ENCODE measurements at regions not wholly inside any gene's neighbourhood (a gene's known extent, or its start where the extent isn't known, plus 50 kb on each side); places are given as distances from the start of the nearest gene placed in this dataset.
"Not testable (repeated sequence)": the region's sequence is repeated elsewhere in the genome, so short reads cannot be mapped to it uniquely, and the experiment has no call there.

- no peak overlapping the region for H3K18ac ChIP-seq (ENCODE audit: low read length)
- no peak overlapping the region for H2BK120ac ChIP-seq (ENCODE audit: low read depth, low read length)
- H2BK15ac ChIP-seq (replicated peaks; ENCODE audit: low read depth): peak overlapping the region; percentile 46
- H3K27ac ChIP-seq (ENCODE audit: low read depth, low read length): no peak overlapping the region
- H3K36me3 ChIP-seq (ENCODE audit: control insufficient read depth, insufficient read depth, low read length): no peaks in the 10 kb centered on the region
- no peak overlapping the region for H3K23ac ChIP-seq (ENCODE audit: low read length)
- H3K4me2 ChIP-seq (ENCODE audit: low read length): no peak overlapping the region
- H3K27me3 ChIP-seq (ENCODE audit: insufficient read depth, low read length, poor library complexity): no peaks in the 10 kb centered on the region
- no peak overlapping the region for H3K4ac ChIP-seq (ENCODE audit: low read depth, low read length)
- no peaks in the 10 kb centered on the region for H3K79me1 ChIP-seq (ENCODE audit: low read length)
- no CpG with 5 or more reads among the region's 5 CpGs for WGBS (ENCODE audit: extremely low coverage, insufficient coverage, low lambda C conversion rate)
- H2BK5ac ChIP-seq (ENCODE audit: low read length): peak overlapping the region; percentile 20
- no peak overlapping the region for H4K8ac ChIP-seq (ENCODE audit: low read depth, low read length)
- no peaks in the 10 kb centered on the region for H3K4me1 ChIP-seq (ENCODE audit: control insufficient read depth, low read depth, low read length)
- no peak overlapping the region for H3K9ac ChIP-seq (ENCODE audit: low read length)
- H3K4me3 ChIP-seq (ENCODE audit: low read length): no peak overlapping the region
- no peak overlapping the region for H4K5ac ChIP-seq (ENCODE audit: low read length)
- no peak overlapping the region for H2AK5ac ChIP-seq (ENCODE audit: low read length)
- H3K56ac ChIP-seq (ENCODE audit: low read length): no peak overlapping the region
- no peak for DNase-seq
- no peaks in the 10 kb centered on the region for H3K79me2 ChIP-seq (ENCODE audit: control insufficient read depth, insufficient read depth, low read length)
These were observed 1723.5 kb upstream of the LRRTM1 start for GRCh38 chr2:82027921-82028615.

- peak overlapping the region; percentile 88 for H2AK5ac ChIP-seq (ENCODE audit: low read length)
- no CpG with 5 or more reads among the region's 6 CpGs for WGBS (ENCODE audit: extremely low coverage, insufficient coverage, low lambda C conversion rate)
- peak overlapping the region; percentile 1 for H2BK120ac ChIP-seq (ENCODE audit: low read depth, low read length)
- peak overlapping the region; percentile 73 for H3K56ac ChIP-seq (ENCODE audit: low read length)
- H3K27ac ChIP-seq (ENCODE audit: low read depth, low read length): no peak overlapping the region
- H3K27me3 ChIP-seq (ENCODE audit: insufficient read depth, low read length, poor library complexity): no peaks in the 10 kb centered on the region
- no peak overlapping the region for H3K23ac ChIP-seq (ENCODE audit: low read length)
- no peaks in the 10 kb centered on the region for H3K79me1 ChIP-seq (ENCODE audit: low read length)
- peak overlapping the region; percentile 94 for H3K18ac ChIP-seq (ENCODE audit: low read length)
- no peak overlapping the region for H3K4me2 ChIP-seq (ENCODE audit: low read length)
- H2BK5ac ChIP-seq (ENCODE audit: low read length): peak overlapping the region; percentile 82
- no peak overlapping the region for H4K8ac ChIP-seq (ENCODE audit: low read depth, low read length)
- peak overlapping the region; percentile 96 for H3K4ac ChIP-seq (ENCODE audit: low read depth, low read length)
- H4K5ac ChIP-seq (ENCODE audit: low read length): no peak overlapping the region
- H2BK15ac ChIP-seq (replicated peaks; ENCODE audit: low read depth): no peak overlapping the region
- peak; percentile 37 for DNase-seq
- no peak overlapping the region for H3K4me3 ChIP-seq (ENCODE audit: low read length)
- peak overlapping the region; percentile 45 for H3K9ac ChIP-seq (ENCODE audit: low read length)
- H3K4me1 ChIP-seq (ENCODE audit: control insufficient read depth, low read depth, low read length): no peaks in the 10 kb centered on the region
- no peaks in the 10 kb centered on the region for H3K36me3 ChIP-seq (ENCODE audit: control insufficient read depth, insufficient read depth, low read length)
- H3K79me2 ChIP-seq (ENCODE audit: control insufficient read depth, insufficient read depth, low read length): no peaks in the 10 kb centered on the region
These were observed 1719.2 kb upstream of the LRRTM1 start for GRCh38 chr2:82023710-82024109.

- Histone ChIP-seq H3K36me3 (ENCODE audit: control insufficient read depth, insufficient read depth, low read length) (no peaks in the 10 kb centered on the region), H2AK5ac (ENCODE audit: low read length) (no peak overlapping the region), H2BK15ac (replicated peaks; ENCODE audit: low read depth) (peak overlapping the region; percentile 99), H2BK120ac (ENCODE audit: low read depth, low read length) (peak overlapping the region; percentile 78), H4K8ac (ENCODE audit: low read depth, low read length) (no peak overlapping the region), H3K79me2 (ENCODE audit: control insufficient read depth, insufficient read depth, low read length) (no peaks in the 10 kb centered on the region), H3K9ac (ENCODE audit: low read length) (peak overlapping the region; percentile 63), H2BK5ac (ENCODE audit: low read length) (peak overlapping the region; percentile 89), H3K79me1 (ENCODE audit: low read length) (no peaks in the 10 kb centered on the region), H3K56ac (ENCODE audit: low read length) (peak overlapping the region; percentile 82), H3K27me3 (ENCODE audit: insufficient read depth, low read length, poor library complexity) (no peaks in the 10 kb centered on the region), H3K18ac (ENCODE audit: low read length) (peak overlapping the region; percentile 97), H3K4me2 (ENCODE audit: low read length) (no peak overlapping the region), H3K27ac (ENCODE audit: low read depth, low read length) (peak overlapping the region; percentile 75), H3K4me1 (ENCODE audit: control insufficient read depth, low read depth, low read length) (no peaks in the 10 kb centered on the region), H3K23ac (ENCODE audit: low read length) (no peak overlapping the region), H3K4ac (ENCODE audit: low read depth, low read length) (peak overlapping the region; percentile 24), H4K5ac (ENCODE audit: low read length) (no peak overlapping the region), H3K4me3 (ENCODE audit: low read length) (peak overlapping the region; percentile 11)
- DNase-seq: peak; percentile 95
- no CpG with 5 or more reads among the region's 6 CpGs for WGBS (ENCODE audit: extremely low coverage, insufficient coverage, low lambda C conversion rate)
These were observed 1709.1 kb upstream of the LRRTM1 start for GRCh38 chr2:82013641-82014040.

GRCh38 chr2:82007071-82007664 is 1702.6 kb upstream of the LRRTM1 start:
- Histone ChIP-seq H3K4ac (ENCODE audit: low read depth, low read length) (no peak overlapping the region), H2BK120ac (ENCODE audit: low read depth, low read length) (peak overlapping the region; percentile 92), H3K79me1 (ENCODE audit: low read length) (no peaks in the 10 kb centered on the region), H2BK15ac (replicated peaks; ENCODE audit: low read depth) (no peak overlapping the region), H3K23ac (ENCODE audit: low read length) (no peak overlapping the region), H3K4me1 (ENCODE audit: control insufficient read depth, low read depth, low read length) (peaks cover 7% of the 10 kb centered on the region), H3K27me3 (ENCODE audit: insufficient read depth, low read length, poor library complexity) (no peaks in the 10 kb centered on the region), H2AK5ac (ENCODE audit: low read length) (peak overlapping the region; percentile 81), H3K4me3 (ENCODE audit: low read length) (no peak overlapping the region), H3K79me2 (ENCODE audit: control insufficient read depth, insufficient read depth, low read length) (no peaks in the 10 kb centered on the region), H3K18ac (ENCODE audit: low read length) (peak overlapping the region; percentile 87), H4K8ac (ENCODE audit: low read depth, low read length) (no peak overlapping the region), H2BK5ac (ENCODE audit: low read length) (peak overlapping the region; percentile 87), H3K4me2 (ENCODE audit: low read length) (no peak overlapping the region), H3K56ac (ENCODE audit: low read length) (peak overlapping the region; percentile 69), H4K5ac (ENCODE audit: low read length) (no peak overlapping the region), H3K9ac (ENCODE audit: low read length) (no peak overlapping the region), H3K36me3 (ENCODE audit: control insufficient read depth, insufficient read depth, low read length) (no peaks in the 10 kb centered on the region), H3K27ac (ENCODE audit: low read depth, low read length) (peak overlapping the region; percentile 85)
- no CpG with 5 or more reads among the region's 3 CpGs for WGBS (ENCODE audit: extremely low coverage, insufficient coverage, low lambda C conversion rate)
- DNase-seq: peak; percentile 88

GRCh38 chr2:82005889-82006288 is 1701.3 kb upstream of the LRRTM1 start:
- H4K8ac ChIP-seq (ENCODE audit: low read depth, low read length); H4K5ac ChIP-seq (ENCODE audit: low read length); H3K79me1 ChIP-seq (ENCODE audit: low read length); H2AK5ac ChIP-seq (ENCODE audit: low read length); H3K23ac ChIP-seq (ENCODE audit: low read length); H3K4me1 ChIP-seq (ENCODE audit: control insufficient read depth, low read depth, low read length); H2BK15ac ChIP-seq (replicated peaks; ENCODE audit: low read depth); H3K36me3 ChIP-seq (ENCODE audit: control insufficient read depth, insufficient read depth, low read length); H3K4me2 ChIP-seq (ENCODE audit: low read length); H3K4me3 ChIP-seq (ENCODE audit: low read length); H3K18ac ChIP-seq (ENCODE audit: low read length); H3K79me2 ChIP-seq (ENCODE audit: control insufficient read depth, insufficient read depth, low read length); H2BK120ac ChIP-seq (ENCODE audit: low read depth, low read length); H3K27me3 ChIP-seq (ENCODE audit: insufficient read depth, low read length, poor library complexity); H3K4ac ChIP-seq (ENCODE audit: low read depth, low read length): not testable (repeated sequence)
- H3K56ac ChIP-seq (ENCODE audit: low read length): peak overlapping the region; percentile 69
- peak; percentile 63 for DNase-seq
- no CpG with 5 or more reads among the region's 5 CpGs for WGBS (ENCODE audit: extremely low coverage, insufficient coverage, low lambda C conversion rate)
- H3K27ac ChIP-seq (ENCODE audit: low read depth, low read length): peak overlapping the region; percentile 91
- H3K9ac ChIP-seq (ENCODE audit: low read length): peak overlapping the region; percentile 50
- peak overlapping the region; percentile 92 for H2BK5ac ChIP-seq (ENCODE audit: low read length)

Measured in mesendoderm (in vitro differentiated cells).